Ovary (tissue), 7 donors: ENCODE measurements at regions not wholly inside any gene's neighbourhood (a gene's known extent, or its start where the extent isn't known, plus 50 kb on each side); places are given as distances from the start of the nearest gene placed in this dataset.

Source experiments
- DNase-seq, 5 donors: peaks; one replicate each; pipeline ENCODE4 v3.0.0-alpha.2; 2019 to 2020
- H3K27ac ChIP-seq, 2 donors: fragments of 200-600 bp; one replicate each; pipeline versions ENCODE4 v1.5.1 to v1.8.0; 2019 to 2022
- H3K27me3 ChIP-seq: fragments of 200-600 bp; one replicate; pipeline ENCODE4 v1.8.0; 2022
- H3K36me3 ChIP-seq: fragments of 200-600 bp; sonication (generic); one replicate; pipeline ENCODE4 v1.5.1; 2019
- H3K4me1 ChIP-seq: one replicate; pipeline ENCODE4 v1.8.1; 2013; ENCODE audit warnings: mild to moderate bottlenecking, moderate library complexity; ENCODE audit not compliant: insufficient read depth
- H3K4me3 ChIP-seq: fragments of 200-600 bp; sonication (generic); one replicate; pipeline ENCODE4 v1.5.1; 2017
- H3K9me3 ChIP-seq, 2 donors: fragments of 200-600 bp in 1 of 2; sonication (generic) in 1 of 2; one replicate each; pipeline versions ENCODE4 v1.5.1 to v1.8.1; 2013 to 2019; ENCODE audit warnings: mild to moderate bottlenecking in 1 of 2, moderate library complexity in 1 of 2
- EP300 ChIP-seq: sonication (generic); formaldehyde crosslinking; IDR thresholded peaks from one replicate; pipeline ENCODE4 v1.6.1; 2017; ENCODE audit warnings: antibody characterized with exemption
- POLR2A ChIP-seq: fragments of 450-650 bp; IDR thresholded peaks from one replicate; pipeline ENCODE4 v1.6.1; 2017; ENCODE audit warnings: antibody characterized with exemption, mild to moderate bottlenecking, moderate library complexity
- WGBS, 3 donors: extraction: QIAGEN DNeasy Blood & Tissue Kit in 1 of 3; methylation state at CpG; one replicate each; pipeline versions ENCODE4 v1.1.5 to v1.1.7; 2013 to 2017; 5-methylcytosine and 5-hydroxymethylcytosine counted together
- intact Hi-C, 4 donors: fragments of 100-400 bp; cut with DNase I; formaldehyde crosslinking; loops; one replicate each; pipeline versions ENCODE4 v1.11.0 to v1.15.1; 2022 to 2023
- TF ChIP-seq, protein P1 (sequence below), 3 donors: fragments of 450-650 bp in 2 of 3; fragments of 200-600 bp in 1 of 3; IDR thresholded peaks; one replicate each; pipeline versions ENCODE4 v1.5.1 to v1.8.0; 2016 to 2022; ENCODE audit warnings: antibody characterized with exemption in 3 of 3, mild to moderate bottlenecking in 1 of 3
- donor health status: DM: no; HTN: no; CAD: no; lungs with moderate emphysema.
- donor health status: DM: no; HTN: no; CAD: no.
- donor health status: Bipolar disorder and iron deficiency.
- donor health status: DM: no; HTN: no; CAD: no.
- donor health status: DM: yes; HTN: yes; CAD: no.

DNA sequence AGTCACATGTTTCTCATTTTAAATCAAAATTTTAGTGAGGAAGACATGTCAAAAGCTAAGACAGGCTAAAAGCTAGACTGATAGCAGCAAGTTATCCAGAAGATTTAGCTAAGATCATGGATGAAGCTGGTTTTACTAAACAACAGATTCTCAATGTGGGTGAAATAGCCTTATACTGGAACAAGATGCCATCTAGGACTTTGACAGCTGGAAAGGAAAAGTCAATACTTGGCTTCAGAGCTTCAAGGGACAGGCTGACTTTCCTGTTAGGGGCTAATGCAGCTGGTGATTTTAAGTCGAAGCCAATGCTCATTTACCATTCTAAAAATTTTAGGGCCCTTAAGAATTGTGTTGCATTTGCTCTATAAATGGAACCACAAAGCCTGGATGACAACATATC, 455.3 kb upstream of the SLC10A2 start:
- H3K9me3 ChIP-seq: no peaks in the 10 kb centered on the region
- no peak overlapping the region for H3K27ac ChIP-seq
- no peaks in the 10 kb centered on the region for H3K4me1 ChIP-seq
- H3K4me3 ChIP-seq: no peak overlapping the region
- H3K27me3 ChIP-seq: no peaks in the 10 kb centered on the region
- no peaks in the 10 kb centered on the region for H3K36me3 ChIP-seq
- intact Hi-C loops: no loop called here
- DNase-seq: no peak
- TF ChIP-seq EP300 (no peak), POLR2A (no peak)
- TF ChIP-seq, protein P1, sequence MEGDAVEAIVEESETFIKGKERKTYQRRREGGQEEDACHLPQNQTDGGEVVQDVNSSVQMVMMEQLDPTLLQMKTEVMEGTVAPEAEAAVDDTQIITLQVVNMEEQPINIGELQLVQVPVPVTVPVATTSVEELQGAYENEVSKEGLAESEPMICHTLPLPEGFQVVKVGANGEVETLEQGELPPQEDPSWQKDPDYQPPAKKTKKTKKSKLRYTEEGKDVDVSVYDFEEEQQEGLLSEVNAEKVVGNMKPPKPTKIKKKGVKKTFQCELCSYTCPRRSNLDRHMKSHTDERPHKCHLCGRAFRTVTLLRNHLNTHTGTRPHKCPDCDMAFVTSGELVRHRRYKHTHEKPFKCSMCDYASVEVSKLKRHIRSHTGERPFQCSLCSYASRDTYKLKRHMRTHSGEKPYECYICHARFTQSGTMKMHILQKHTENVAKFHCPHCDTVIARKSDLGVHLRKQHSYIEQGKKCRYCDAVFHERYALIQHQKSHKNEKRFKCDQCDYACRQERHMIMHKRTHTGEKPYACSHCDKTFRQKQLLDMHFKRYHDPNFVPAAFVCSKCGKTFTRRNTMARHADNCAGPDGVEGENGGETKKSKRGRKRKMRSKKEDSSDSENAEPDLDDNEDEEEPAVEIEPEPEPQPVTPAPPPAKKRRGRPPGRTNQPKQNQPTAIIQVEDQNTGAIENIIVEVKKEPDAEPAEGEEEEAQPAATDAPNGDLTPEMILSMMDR (IDR thresholded peaks at IDR 0.05): no peak
- 68 to 85% (median 82%) methylated on average over 1 of the region's 1 CpG for WGBS, 3 donors

DNA sequence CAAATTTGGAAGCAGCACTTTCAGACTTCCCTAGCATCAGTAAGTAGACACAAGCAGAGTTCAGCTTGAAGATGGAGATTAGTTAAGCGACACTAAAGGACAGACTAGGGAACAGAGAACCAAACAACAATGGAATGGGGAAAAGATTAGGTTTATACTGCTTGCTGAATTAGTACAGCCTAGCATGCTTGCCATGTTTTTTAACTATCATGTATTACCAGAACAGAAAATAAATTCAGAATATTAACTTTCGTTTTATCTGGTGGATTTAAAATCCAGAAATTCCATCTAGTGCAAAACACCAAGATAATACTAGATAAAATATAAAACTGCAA, 451.5 kb upstream of the SLC10A2 start:
- DNase-seq: no peak
- Histone ChIP-seq H3K36me3 (no peaks in the 10 kb centered on the region), H3K4me1 (no peaks in the 10 kb centered on the region), H3K27ac (no peak overlapping the region), H3K27me3 (no peaks in the 10 kb centered on the region), H3K4me3 (no peak overlapping the region), H3K9me3 (no peaks in the 10 kb centered on the region)
- 35 to 47% (median 41%) methylated on average over 2 of the region's 2 CpGs for WGBS, 3 donors
- intact Hi-C loops: no loop called here
- TF ChIP-seq EP300: no peak
- TF ChIP-seq, protein P1 (IDR thresholded peaks at IDR 0.05): no peak
- no peak for TF ChIP-seq POLR2A

DNA sequence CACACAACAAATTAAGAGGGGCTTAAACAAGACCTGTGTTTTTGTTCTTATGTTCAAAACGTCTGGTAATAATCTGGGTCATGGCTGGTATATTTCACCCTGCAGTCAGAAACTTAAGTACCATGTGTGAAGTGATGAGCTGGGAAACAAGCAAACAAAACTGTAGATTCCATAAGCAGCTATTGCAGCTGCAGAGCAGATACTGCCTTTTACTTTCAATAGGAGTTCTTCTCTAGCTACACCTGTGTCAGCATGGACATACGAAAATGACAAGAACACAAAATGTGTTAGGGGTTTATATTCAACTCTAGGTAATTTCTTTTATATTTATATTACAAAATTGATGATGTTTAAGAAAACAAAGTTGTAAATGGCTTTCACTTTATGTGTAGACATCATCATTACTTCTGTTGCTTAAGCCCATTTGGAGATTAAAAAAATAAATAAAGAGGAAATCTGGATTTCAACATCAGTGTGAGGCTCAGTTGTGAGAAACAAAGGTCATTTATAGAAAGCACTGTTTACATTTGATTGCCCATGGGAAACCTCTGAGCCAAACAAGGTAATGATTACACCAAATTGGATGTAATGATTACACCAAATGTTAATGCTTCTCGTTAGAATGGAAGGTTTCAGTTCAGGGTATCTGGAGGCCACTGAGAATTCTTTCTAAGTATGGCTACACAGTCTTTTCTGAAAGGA, 451.0 kb upstream of the SLC10A2 start:
- intact Hi-C loops: no loop called here
- H3K9me3 ChIP-seq: no peaks in the 10 kb centered on the region
- 50 to 58% (median 55%) methylated on average over 3 of the region's 3 CpGs for WGBS, 3 donors
- no peak overlapping the region for H3K4me3 ChIP-seq
- H3K4me1 ChIP-seq: no peaks in the 10 kb centered on the region
- no peak for DNase-seq
- TF ChIP-seq, protein P1 (IDR thresholded peaks at IDR 0.05): no peak
- TF ChIP-seq POLR2A (no peak), EP300 (no peak)
- no peaks in the 10 kb centered on the region for H3K27me3 ChIP-seq
- no peaks in the 10 kb centered on the region for H3K36me3 ChIP-seq
- no peak overlapping the region for H3K27ac ChIP-seq

DNA sequence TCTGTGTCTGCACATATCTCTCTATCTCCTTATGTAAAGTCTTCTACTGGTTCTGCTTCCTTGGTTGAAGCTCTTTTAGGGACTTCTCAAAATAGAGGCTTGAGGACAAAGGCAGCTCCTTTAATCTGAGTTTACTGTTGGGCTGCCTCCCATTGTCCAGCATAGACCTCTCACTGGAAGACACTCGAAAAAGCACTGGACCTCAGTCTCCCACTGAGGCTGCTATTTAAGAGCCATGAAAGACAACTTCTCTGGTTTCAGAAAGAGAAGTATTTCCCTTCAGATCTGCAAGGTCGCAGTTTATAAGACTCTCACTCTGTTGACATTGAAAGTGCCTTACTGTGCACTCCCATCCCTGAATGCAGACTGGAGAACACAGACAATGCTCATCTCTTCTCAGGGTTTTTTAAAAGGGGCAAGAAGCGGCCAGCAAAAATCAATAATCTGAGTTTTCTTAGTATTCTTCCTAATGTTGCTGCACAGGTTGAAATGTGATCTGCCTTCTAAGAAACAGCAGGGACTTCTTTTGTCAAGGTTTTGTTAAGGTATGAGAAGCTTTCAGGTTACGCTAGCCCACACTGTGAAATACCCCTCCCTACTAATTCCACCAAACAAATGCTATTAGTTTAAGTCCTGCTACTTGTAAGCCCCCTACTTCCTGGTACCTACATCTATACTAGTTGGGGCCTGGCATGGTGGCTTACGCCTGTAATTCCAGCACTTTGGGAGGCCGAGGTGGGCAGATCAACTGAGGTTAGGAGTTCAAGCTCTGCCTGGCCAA, 450.0 kb upstream of the SLC10A2 start:
- Histone ChIP-seq H3K4me1 (no peaks in the 10 kb centered on the region), H3K36me3 (no peaks in the 10 kb centered on the region), H3K4me3 (no peak overlapping the region), H3K9me3 (no peaks in the 10 kb centered on the region), H3K27me3 (no peaks in the 10 kb centered on the region), H3K27ac (no peak overlapping the region)
- TF ChIP-seq, protein P1 (IDR thresholded peaks at IDR 0.05): no peak
- TF ChIP-seq POLR2A (no peak), EP300 (no peak)
- intact Hi-C loops: no loop called here
- WGBS, 3 donors: 79 to 82% (median 79%) methylated on average over 6 of the region's 6 CpGs
- DNase-seq: no peak
